ENCODE measurements at regions not wholly inside any gene's neighbourhood (a gene's known extent, or its start where the extent isn't known, plus 50 kb on each side); places are given as distances from the start of the nearest gene placed in this dataset.

- DNase-seq (ENCODE audit: extremely low spot score) = no peak
- ChIA-PET CTCF (interaction anchor here (1.0 to 2.3 kb wide), 4 partner anchors 8 to 40 kb away, joined by 3 to 12 read pairs (median 4); no protein-coding TSS in a partner anchor), POLR2A (no interaction called here)
- TF ChIP-seq, protein P1, sequence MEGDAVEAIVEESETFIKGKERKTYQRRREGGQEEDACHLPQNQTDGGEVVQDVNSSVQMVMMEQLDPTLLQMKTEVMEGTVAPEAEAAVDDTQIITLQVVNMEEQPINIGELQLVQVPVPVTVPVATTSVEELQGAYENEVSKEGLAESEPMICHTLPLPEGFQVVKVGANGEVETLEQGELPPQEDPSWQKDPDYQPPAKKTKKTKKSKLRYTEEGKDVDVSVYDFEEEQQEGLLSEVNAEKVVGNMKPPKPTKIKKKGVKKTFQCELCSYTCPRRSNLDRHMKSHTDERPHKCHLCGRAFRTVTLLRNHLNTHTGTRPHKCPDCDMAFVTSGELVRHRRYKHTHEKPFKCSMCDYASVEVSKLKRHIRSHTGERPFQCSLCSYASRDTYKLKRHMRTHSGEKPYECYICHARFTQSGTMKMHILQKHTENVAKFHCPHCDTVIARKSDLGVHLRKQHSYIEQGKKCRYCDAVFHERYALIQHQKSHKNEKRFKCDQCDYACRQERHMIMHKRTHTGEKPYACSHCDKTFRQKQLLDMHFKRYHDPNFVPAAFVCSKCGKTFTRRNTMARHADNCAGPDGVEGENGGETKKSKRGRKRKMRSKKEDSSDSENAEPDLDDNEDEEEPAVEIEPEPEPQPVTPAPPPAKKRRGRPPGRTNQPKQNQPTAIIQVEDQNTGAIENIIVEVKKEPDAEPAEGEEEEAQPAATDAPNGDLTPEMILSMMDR (IDR thresholded peaks at IDR 0.05; ENCODE audit: control extremely low read depth, extremely low read depth, low read depth, missing control alignments) = no peak
These were observed 50.8 kb upstream of the DSN1 start for GRCh38 chr20:36824142-36824940.

DNA sequence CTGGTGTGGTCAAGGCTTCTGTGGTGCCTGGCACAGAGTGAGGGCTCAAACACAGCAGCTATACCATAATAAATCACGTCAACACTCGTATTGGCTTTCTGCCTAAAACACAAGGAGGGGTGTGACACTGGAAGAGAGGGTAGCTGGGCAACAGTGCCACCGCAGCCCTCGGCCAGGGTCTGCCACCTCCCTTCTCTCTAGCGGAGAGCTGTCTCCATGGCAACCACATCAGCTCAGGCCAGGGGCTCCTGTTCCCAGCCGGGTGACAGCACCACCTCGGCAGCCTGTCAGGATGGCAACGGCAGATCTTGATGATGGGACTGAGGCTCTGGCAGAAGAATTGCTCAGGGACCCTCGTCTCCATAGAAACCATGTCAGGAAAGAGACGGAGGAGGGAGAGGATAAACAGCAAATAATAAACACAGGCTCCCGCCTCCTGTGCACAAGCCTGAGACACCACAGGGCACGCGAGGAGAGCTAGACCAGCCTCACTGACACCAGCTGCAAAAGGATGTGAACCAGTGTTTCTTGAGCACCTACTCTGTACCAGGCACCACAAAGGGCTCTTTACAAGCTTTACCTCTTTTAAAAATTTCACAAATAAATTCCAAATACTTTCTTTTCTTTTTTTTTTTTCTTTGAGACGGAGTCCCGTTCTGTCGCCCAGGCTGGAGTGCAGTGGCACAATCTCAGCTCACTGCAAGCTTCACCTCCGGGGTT is 50.4 kb upstream of the TLDC2 start:
- DNase-seq (ENCODE audit: extremely low spot score) = no peak
- ChIA-PET POLR2A (no interaction called here), CTCF (interaction anchor here (1.0 to 2.3 kb wide), 6 partner anchors 10 to 61 kb away, joined by 3 to 12 read pairs (median 4); no protein-coding TSS in a partner anchor)
- TF ChIP-seq, protein P1 (IDR thresholded peaks at IDR 0.05; ENCODE audit: control extremely low read depth, extremely low read depth, low read depth, missing control alignments) = no peak
